ENCODE measurements at regions not wholly inside any gene's neighbourhood (a gene's known extent, or its start where the extent isn't known, plus 50 kb on each side); places are given as distances from the start of the nearest gene placed in this dataset.

GRCh38 chr2:167692936-167693335, 554.5 kb downstream of the STK39 start:
- Histone ChIP-seq H3K4me3 (no peak overlapping the region), H3K4me1 (ENCODE audit: control insufficient read depth in 5 of 5, insufficient read depth in 5 of 5, low read length in 5 of 5) (no peaks in the 10 kb centered on the region), H3K9me3 (ENCODE audit: control insufficient read depth in 4 of 4, insufficient read depth in 3 of 4, low read length in 3 of 4) (peaks cover 0 to 3% (median 0%) of the 10 kb centered on the region in 4 donors), H3K9ac (ENCODE audit: insufficient read depth in 1 of 2, low read length in 2 of 2) (no peak overlapping the region), H3K27me3 (ENCODE audit: control insufficient read depth in 3 of 3, insufficient read depth in 3 of 3, low read length in 2 of 3) (no peaks in the 10 kb centered on the region), H3K27ac (ENCODE audit: low read depth in 1 of 2, low read length in 1 of 2) (no peak overlapping the region), H3K36me3 (ENCODE audit: control insufficient read depth in 4 of 4, insufficient read depth in 4 of 4, low read length in 4 of 4) (no peaks in the 10 kb centered on the region)
- no peak for TF ChIP-seq CTCF (IDR thresholded peaks at IDR 0.05; ENCODE audit: control extremely low read depth, extremely low read depth)
- WGBS, 2 donors, result 42 to 48% methylated on average over 2 of the region's 2 CpGs
- ATAC-seq (ENCODE audit: insufficient read depth, low FRiP score), result no peak
- DNase-seq, result no peak

- no peak for DNase-seq
Observed at GRCh38 chr2:167692191-167692590, 555.2 kb downstream of the STK39 start.

GRCh38 chr2:167689444-167689843, 558.0 kb downstream of the STK39 start:
- Histone ChIP-seq H3K9ac (ENCODE audit: insufficient read depth in 1 of 2, low read length in 2 of 2) (no peak overlapping the region), H3K9me3 (ENCODE audit: control insufficient read depth in 4 of 4, insufficient read depth in 3 of 4, low read length in 3 of 4) (peaks cover 0 to 3% (median 0%) of the 10 kb centered on the region in 4 donors), H3K4me1 (ENCODE audit: control insufficient read depth in 5 of 5, insufficient read depth in 5 of 5, low read length in 5 of 5) (no peaks in the 10 kb centered on the region), H3K27ac (ENCODE audit: low read depth in 1 of 2, low read length in 1 of 2) (no peak overlapping the region), H3K4me3 (no peak overlapping the region), H3K27me3 (ENCODE audit: control insufficient read depth in 3 of 3, insufficient read depth in 3 of 3, low read length in 2 of 3) (no peaks in the 10 kb centered on the region), H3K36me3 (ENCODE audit: control insufficient read depth in 4 of 4, insufficient read depth in 4 of 4, low read length in 4 of 4) (no peaks in the 10 kb centered on the region)
- WGBS, 2 donors, result 83 to 91% methylated on average over 2 of the region's 2 CpGs
- TF ChIP-seq CTCF (IDR thresholded peaks at IDR 0.05; ENCODE audit: control extremely low read depth, extremely low read depth), result no peak
- no peak for DNase-seq
- ATAC-seq (ENCODE audit: insufficient read depth, low FRiP score), result no peak

More at GRCh38 chr2:167692191-167692590, 555.2 kb downstream of the STK39 start:
- H3K4me3 ChIP-seq, result no peak overlapping the region
- peaks cover 0 to 3% (median 0%) of the 10 kb centered on the region in 4 donors for H3K9me3 ChIP-seq (ENCODE audit: control insufficient read depth in 4 of 4, insufficient read depth in 3 of 4, low read length in 3 of 4)
- no peaks in the 10 kb centered on the region for H3K36me3 ChIP-seq (ENCODE audit: control insufficient read depth in 4 of 4, insufficient read depth in 4 of 4, low read length in 4 of 4)
- TF ChIP-seq CTCF (IDR thresholded peaks at IDR 0.05; ENCODE audit: control extremely low read depth, extremely low read depth), result no peak
- 85 to 97% methylated on average over 1 of the region's 1 CpG for WGBS, 2 donors
- H3K27me3 ChIP-seq (ENCODE audit: control insufficient read depth in 3 of 3, insufficient read depth in 3 of 3, low read length in 2 of 3), result no peaks in the 10 kb centered on the region
- no peak for ATAC-seq (ENCODE audit: insufficient read depth, low FRiP score)
- H3K27ac ChIP-seq (ENCODE audit: low read depth in 1 of 2, low read length in 1 of 2), result no peak overlapping the region
- H3K4me1 ChIP-seq (ENCODE audit: control insufficient read depth in 5 of 5, insufficient read depth in 5 of 5, low read length in 5 of 5), result no peaks in the 10 kb centered on the region
- no peak overlapping the region for H3K9ac ChIP-seq (ENCODE audit: insufficient read depth in 1 of 2, low read length in 2 of 2)

DNA sequence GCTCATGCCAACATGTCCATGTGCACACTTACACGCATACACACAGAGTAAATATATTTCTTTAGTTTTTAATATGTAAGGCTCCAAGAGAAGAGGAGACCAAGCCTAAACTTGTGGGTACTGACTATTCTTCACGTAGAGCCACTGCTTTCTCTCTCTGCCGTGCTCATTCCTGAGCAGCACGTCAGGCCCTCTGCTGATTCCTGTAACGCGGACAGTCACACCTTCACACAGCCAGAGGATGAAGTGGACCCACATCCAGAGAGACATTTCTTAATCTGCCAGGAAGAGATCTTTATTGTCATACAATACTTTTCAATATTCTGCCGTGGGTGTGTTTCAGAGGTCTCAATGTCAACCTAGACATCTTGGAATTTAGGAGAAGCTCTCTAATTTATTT, 560.7 kb downstream of the STK39 start:
- ATAC-seq (ENCODE audit: insufficient read depth, low FRiP score) (no peak), DNase-seq (no peak)
- H3K9ac ChIP-seq (ENCODE audit: insufficient read depth in 1 of 2, low read length in 2 of 2), result no peak overlapping the region
- H3K27ac ChIP-seq (ENCODE audit: low read depth in 1 of 2, low read length in 1 of 2), result no peak overlapping the region
- no peaks in the 10 kb centered on the region for H3K36me3 ChIP-seq (ENCODE audit: control insufficient read depth in 4 of 4, insufficient read depth in 4 of 4, low read length in 4 of 4)
- TF ChIP-seq CTCF (IDR thresholded peaks at IDR 0.05; ENCODE audit: control extremely low read depth, extremely low read depth), result no peak
- WGBS, 2 donors, result 87 to 88% methylated on average over 7 of the region's 7 CpGs
- no peaks in the 10 kb centered on the region for H3K27me3 ChIP-seq (ENCODE audit: control insufficient read depth in 3 of 3, insufficient read depth in 3 of 3, low read length in 2 of 3)
- no peaks in the 10 kb centered on the region for H3K4me1 ChIP-seq (ENCODE audit: control insufficient read depth in 5 of 5, insufficient read depth in 5 of 5, low read length in 5 of 5)
- H3K9me3 ChIP-seq (ENCODE audit: control insufficient read depth in 4 of 4, insufficient read depth in 3 of 4, low read length in 3 of 4), result no peaks in the 10 kb centered on the region
- no peak overlapping the region for H3K4me3 ChIP-seq
